SK-N-SH (cell line): ENCODE measurements at regions not wholly inside any gene's neighbourhood (a gene's known extent, or its start where the extent isn't known, plus 50 kb on each side); places are given as distances from the start of the nearest gene placed in this dataset.

Experiments used
- CTCF ChIA-PET: fragments of 300-600, 350-600 bp; formaldehyde crosslinking; extraction: SDS; loops from one replicate; lab custom pipeline; 2021; lab: Yijun Ruan, JAX
- POLR2A ChIA-PET: fragments of 350-600 bp; sonication (Branson Sonifier 250); formaldehyde crosslinking; extraction: SDS; loops from one replicate; lab custom pipeline; 2020; ENCODE audit warnings: antibody characterized with exemption, inconsistent platforms; lab: Yijun Ruan, JAX
- DNase-seq: peaks from one replicate; pipeline ENCODE4 v3.0.0; 2012
- H2AFZ ChIP-seq: fragments of 200-600 bp; sonication (generic); 2 replicates; pipeline ENCODE4 v1.8.1; 2016; ENCODE audit warnings: antibody characterized with exemption, mild to moderate bottlenecking, low read depth
- H3F3A ChIP-seq: fragments of 200-600 bp; sonication (generic); replicated peaks from 2 replicates; pipeline ENCODE3; 2016; ENCODE audit warnings: antibody characterized with exemption, mild to moderate bottlenecking; ENCODE audit not compliant: insufficient read depth
- H3K27ac ChIP-seq, 2 experiments: fragments of 200-500 bp in 1 of 2; fragments of 200-600 bp in 1 of 2; sonication (Bioruptor generic) in 1 of 2; sonication (generic), shearing (Covaris generic) in 1 of 2; 2 replicates each; pipeline versions ENCODE4 v1.5.1 to v1.6.1; 2014 to 2016; ENCODE audit warnings: low read depth in 2 of 2, inconsistent platforms in 1 of 2, low read length in 1 of 2, mild to moderate bottlenecking in 1 of 2, mixed read lengths in 1 of 2
- H3K27me3 ChIP-seq: fragments of 200-600 bp; sonication (generic), shearing (Covaris generic); 2 replicates; pipeline ENCODE4 v1.6.1; 2016; ENCODE audit warnings: mixed run types; ENCODE audit not compliant: insufficient read depth
- H3K36me3 ChIP-seq, 2 experiments: fragments of 200-500 bp in 1 of 2; fragments of 200-600 bp in 1 of 2; sonication (Bioruptor generic) in 1 of 2; sonication (generic) in 1 of 2; replicated peaks in 1 of 2; 2 replicates each; pipeline versions ENCODE3 to v1.5.1; 2014 to 2016; ENCODE audit warnings: low read length in 1 of 2, mild to moderate bottlenecking in 1 of 2; ENCODE audit not compliant: insufficient read depth in 2 of 2, control insufficient read depth in 1 of 2
- H3K4me1 ChIP-seq, 2 experiments: fragments of 200-500 bp in 1 of 2; fragments of 200-600 bp in 1 of 2; sonication (Bioruptor generic) in 1 of 2; sonication (generic), shearing (Covaris generic) in 1 of 2; 2 replicates each; pipeline versions ENCODE4 v1.5.1 to v1.6.1; 2014 to 2016; ENCODE audit warnings: low read depth in 1 of 2, low read length in 1 of 2, mixed run types in 1 of 2; ENCODE audit not compliant: insufficient read depth in 2 of 2, control insufficient read depth in 1 of 2
- H3K4me2 ChIP-seq: fragments of 200-600 bp; sonication (generic), shearing (Covaris generic); 2 replicates; pipeline ENCODE4 v1.6.1; 2017; ENCODE audit warnings: mixed run types
- H3K4me3 ChIP-seq, 2 experiments: fragments of 200-500 bp in 1 of 2; fragments of 200-600 bp in 1 of 2; sonication (Bioruptor generic) in 1 of 2; sonication (generic), shearing (Covaris generic) in 1 of 2; 2 replicates each; pipeline versions ENCODE4 v1.5.1 to v1.8.1; 2014 to 2016; ENCODE audit warnings: low read depth in 2 of 2, inconsistent platforms in 1 of 2, low read length in 1 of 2, mild to moderate bottlenecking in 1 of 2, mixed read lengths in 1 of 2, moderate library complexity in 1 of 2
- H3K79me2 ChIP-seq: fragments of 200-600 bp; sonication (generic); 2 replicates; pipeline ENCODE4 v1.8.1; 2017; ENCODE audit warnings: mild to moderate bottlenecking; ENCODE audit not compliant: insufficient read depth
- H3K9ac ChIP-seq: fragments of 200-600 bp; sonication (generic); 2 replicates; pipeline ENCODE4 v1.6.1; 2017; ENCODE audit warnings: mixed run types
- H3K9me2 ChIP-seq: fragments of 200-600 bp; sonication (generic); 2 replicates; pipeline ENCODE4 v1.6.1; 2017; ENCODE audit warnings: mixed run types
- H3K9me3 ChIP-seq: fragments of 200-600 bp; sonication (generic); 2 replicates; pipeline ENCODE4 v1.6.1; 2017; ENCODE audit warnings: mixed run types, mild to moderate bottlenecking, moderate library complexity
- H4K20me1 ChIP-seq: fragments of 200-600 bp; sonication (generic); 2 replicates; pipeline ENCODE4 v1.6.1; 2017; ENCODE audit warnings: mild to moderate bottlenecking, mixed run types; ENCODE audit not compliant: insufficient read depth
- EZH2phosphoT487 ChIP-seq: fragments of 200-600 bp; sonication (generic); IDR thresholded peaks from 2 replicates; pipeline ENCODE4 v1.6.1; 2017; ENCODE audit warnings: low read depth, mixed run types, mild to moderate bottlenecking, antibody characterized with exemption, moderate library complexity, borderline replicate concordance
- FOSL2 ChIP-seq: IDR thresholded peaks from 2 replicates; pipeline ENCODE4 v1.4.0; 2012; ENCODE audit warnings: low read depth, mild to moderate bottlenecking, moderate library complexity, borderline replicate concordance
- GABPA ChIP-seq: IDR thresholded peaks from 2 replicates; pipeline ENCODE4 v1.4.0; 2012; ENCODE audit warnings: low read depth, mild to moderate bottlenecking
- IRF3 ChIP-seq: fragments of 150-350 bp; IDR thresholded peaks from 2 replicates; pipeline ENCODE4 v1.6.1; 2016; ENCODE audit warnings: mild to moderate bottlenecking, low read depth, low read length
- JUND ChIP-seq: IDR thresholded peaks from 2 replicates; pipeline ENCODE4 v1.4.0; 2012
- MAX ChIP-seq: IDR thresholded peaks from 2 replicates; pipeline ENCODE4 v1.4.0; 2012; ENCODE audit warnings: low read depth
- MEF2A ChIP-seq: IDR thresholded peaks from 2 replicates; pipeline ENCODE4 v1.4.0; 2012; ENCODE audit warnings: low read depth, borderline replicate concordance
- MXI1 ChIP-seq: IDR thresholded peaks from 2 replicates; pipeline ENCODE4 v1.6.1; 2012; ENCODE audit warnings: mild to moderate bottlenecking, low read depth, low read length, improper control_type of control experiment
- NFIC ChIP-seq: IDR thresholded peaks from 2 replicates; pipeline ENCODE4 v1.4.0; 2012; ENCODE audit warnings: borderline replicate concordance
- NRF1 ChIP-seq: IDR thresholded peaks from 2 replicates; pipeline ENCODE4 v1.6.1; 2012; ENCODE audit warnings: low read depth, mild to moderate bottlenecking, low read length
- RCOR1 ChIP-seq: fragments of 150-350 bp; IDR thresholded peaks from 2 replicates; pipeline ENCODE4 v1.6.1; 2017; ENCODE audit warnings: antibody characterized with exemption, low read length
- RXRA ChIP-seq: IDR thresholded peaks from 2 replicates; pipeline ENCODE4 v1.4.0; 2012; ENCODE audit warnings: low read depth, mild to moderate bottlenecking, borderline replicate concordance
- SIN3A ChIP-seq: IDR thresholded peaks from 2 replicates; pipeline ENCODE4 v1.6.1; 2012; ENCODE audit warnings: low read depth, mild to moderate bottlenecking, low read length, moderate library complexity, borderline replicate concordance
- USF1 ChIP-seq: IDR thresholded peaks from 2 replicates; pipeline ENCODE4 v1.4.0; 2012; ENCODE audit warnings: low read depth, borderline replicate concordance
- WGBS: methylation state at CpG from one replicate; pipeline ENCODE4 v1.1.6; 2017; ENCODE audit warnings: low lambda C conversion rate; 5-methylcytosine and 5-hydroxymethylcytosine counted together
- TF ChIP-seq, protein P1 (sequence below): IDR thresholded peaks from 2 replicates; pipeline ENCODE4 v1.6.1; 2012; ENCODE audit warnings: mild to moderate bottlenecking, low read depth, low read length, moderate library complexity

- 71% methylated on average over 2 of the region's 2 CpGs for WGBS
Measured at GRCh38 chr5:61272688-61273087, 59.4 kb upstream of the ZSWIM6 start.

More at GRCh38 chr5:61272688-61273087, 59.4 kb upstream of the ZSWIM6 start:
- no peaks in the 10 kb centered on the region for H3F3A ChIP-seq
- H3K4me3 ChIP-seq: no peak overlapping the region
- no peak overlapping the region for H3K4me2 ChIP-seq
- H3K36me3 ChIP-seq: no peaks in the 10 kb centered on the region
- H2AFZ ChIP-seq: no peak overlapping the region
- DNase-seq: no peak
- no peaks in the 10 kb centered on the region for H3K9me3 ChIP-seq
- ChIA-PET CTCF (no interaction called here), POLR2A (no interaction called here)
- no peak overlapping the region for H3K27ac ChIP-seq
- H3K4me1 ChIP-seq: peaks cover 0 to 10% of the 10 kb centered on the region in 2 experiments; a peak in 1 of 4 replicates
- no peaks in the 10 kb centered on the region for H4K20me1 ChIP-seq
- no peak overlapping the region for H3K9ac ChIP-seq
- no peaks in the 10 kb centered on the region for H3K79me2 ChIP-seq
- TF ChIP-seq MAX: no peak
- TF ChIP-seq, protein P1, sequence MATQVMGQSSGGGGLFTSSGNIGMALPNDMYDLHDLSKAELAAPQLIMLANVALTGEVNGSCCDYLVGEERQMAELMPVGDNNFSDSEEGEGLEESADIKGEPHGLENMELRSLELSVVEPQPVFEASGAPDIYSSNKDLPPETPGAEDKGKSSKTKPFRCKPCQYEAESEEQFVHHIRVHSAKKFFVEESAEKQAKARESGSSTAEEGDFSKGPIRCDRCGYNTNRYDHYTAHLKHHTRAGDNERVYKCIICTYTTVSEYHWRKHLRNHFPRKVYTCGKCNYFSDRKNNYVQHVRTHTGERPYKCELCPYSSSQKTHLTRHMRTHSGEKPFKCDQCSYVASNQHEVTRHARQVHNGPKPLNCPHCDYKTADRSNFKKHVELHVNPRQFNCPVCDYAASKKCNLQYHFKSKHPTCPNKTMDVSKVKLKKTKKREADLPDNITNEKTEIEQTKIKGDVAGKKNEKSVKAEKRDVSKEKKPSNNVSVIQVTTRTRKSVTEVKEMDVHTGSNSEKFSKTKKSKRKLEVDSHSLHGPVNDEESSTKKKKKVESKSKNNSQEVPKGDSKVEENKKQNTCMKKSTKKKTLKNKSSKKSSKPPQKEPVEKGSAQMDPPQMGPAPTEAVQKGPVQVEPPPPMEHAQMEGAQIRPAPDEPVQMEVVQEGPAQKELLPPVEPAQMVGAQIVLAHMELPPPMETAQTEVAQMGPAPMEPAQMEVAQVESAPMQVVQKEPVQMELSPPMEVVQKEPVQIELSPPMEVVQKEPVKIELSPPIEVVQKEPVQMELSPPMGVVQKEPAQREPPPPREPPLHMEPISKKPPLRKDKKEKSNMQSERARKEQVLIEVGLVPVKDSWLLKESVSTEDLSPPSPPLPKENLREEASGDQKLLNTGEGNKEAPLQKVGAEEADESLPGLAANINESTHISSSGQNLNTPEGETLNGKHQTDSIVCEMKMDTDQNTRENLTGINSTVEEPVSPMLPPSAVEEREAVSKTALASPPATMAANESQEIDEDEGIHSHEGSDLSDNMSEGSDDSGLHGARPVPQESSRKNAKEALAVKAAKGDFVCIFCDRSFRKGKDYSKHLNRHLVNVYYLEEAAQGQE: no peak
- no peak for TF ChIP-seq EZH2phosphoT487
- TF ChIP-seq MXI1: no peak
- TF ChIP-seq FOSL2: no peak
- TF ChIP-seq GABPA: no peak
- TF ChIP-seq JUND: no peak
- TF ChIP-seq MEF2A: no peak
- TF ChIP-seq NFIC: no peak
- TF ChIP-seq RXRA: no peak
- no peak for TF ChIP-seq NRF1
- no peak for TF ChIP-seq USF1
- no peak for TF ChIP-seq RCOR1
- no peak for TF ChIP-seq SIN3A
- no peak for TF ChIP-seq IRF3
- H3K9me2 ChIP-seq: no peaks in the 10 kb centered on the region
- no peaks in the 10 kb centered on the region for H3K27me3 ChIP-seq
